Thyroid gland (tissue), 4 donors: ENCODE measurements at regions not wholly inside any gene's neighbourhood (a gene's known extent, or its start where the extent isn't known, plus 50 kb on each side); places are given as distances from the start of the nearest gene placed in this dataset.
A peak's percentile ranks its signal among the peaks of the same experiment; 100 is the strongest.

Experiments used
- DNase-seq, 2 donors: peaks; one replicate each; pipeline ENCODE4 v3.0.0-alpha.2; 2019
- H3K27ac ChIP-seq, 3 donors: fragments of 200-600 bp; sonication (generic); 1 replicate in 2 of 3; 2 replicates in 1 of 3; pipeline ENCODE4 v1.5.1; 2016 to 2019; ENCODE audit warnings: mild to moderate bottlenecking in 1 of 3, moderate library complexity in 1 of 3
- H3K27me3 ChIP-seq: fragments of 200-600 bp; sonication (generic); one replicate; pipeline ENCODE4 v1.5.1; 2019
- H3K36me3 ChIP-seq, 2 donors: fragments of 200-600 bp; sonication (generic); one replicate each; pipeline ENCODE4 v1.5.1; 2016 to 2019
- H3K4me1 ChIP-seq, 2 donors: fragments of 200-600 bp; sonication (generic); one replicate each; pipeline ENCODE4 v1.5.1; 2017 to 2019
- H3K4me3 ChIP-seq, 3 donors: fragments of 200-600 bp; sonication (generic); replicated peaks in 1 of 3; 1 replicate in 2 of 3; 2 replicates in 1 of 3; pipeline ENCODE4 v1.5.1; 2016; ENCODE audit warnings: mild to moderate bottlenecking in 1 of 3
- H3K9me3 ChIP-seq: fragments of 200-600 bp; sonication (generic); one replicate; pipeline ENCODE4 v1.5.1; 2017
- CTCF ChIP-seq, 6 experiments: fragments of 200-600 bp in 3 of 6; fragments of 450-650 bp in 3 of 6; sonication (generic) in 3 of 6; IDR thresholded peaks; one replicate each; pipeline ENCODE4 v1.5.1; 2016 to 2019; ENCODE audit warnings: antibody characterized with exemption in 6 of 6, mild to moderate bottlenecking in 2 of 6, inconsistent platforms in 1 of 6, moderate library complexity in 1 of 6
- POLR2A ChIP-seq, 2 donors: fragments of 450-650 bp; IDR thresholded peaks; one replicate each; pipeline ENCODE4 v1.6.1; 2017; ENCODE audit warnings: antibody characterized with exemption in 2 of 2, mild to moderate bottlenecking in 2 of 2, moderate library complexity in 1 of 2
- WGBS, 2 donors: methylation state at CpG; one replicate each; pipeline ENCODE4 v1.1.5; 2017; 5-methylcytosine and 5-hydroxymethylcytosine counted together
- intact Hi-C: fragments of 100-400 bp; cut with DNase I; formaldehyde crosslinking; loops from one replicate; pipeline ENCODE4 v1.15.1; 2023

DNA sequence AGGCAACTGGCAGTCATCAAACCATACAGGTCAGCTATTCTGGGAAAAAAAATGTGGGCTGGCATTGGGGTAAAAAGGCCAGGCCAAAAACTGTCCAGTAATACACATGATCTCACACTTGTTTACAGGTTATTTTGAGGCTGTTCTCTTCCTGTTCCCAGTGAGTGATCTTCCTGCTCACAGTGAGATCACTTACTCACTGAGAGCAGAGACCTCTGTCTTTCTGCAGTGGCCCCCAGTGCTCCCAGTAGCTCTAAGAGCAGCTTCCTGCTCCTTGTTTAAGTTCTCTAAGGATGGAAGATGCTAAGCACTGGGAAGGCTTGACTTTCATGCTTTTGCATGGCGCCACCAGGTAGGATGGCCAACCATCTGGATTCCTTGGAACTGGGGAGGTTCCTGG is 93.5 kb upstream of the KIAA1217 start:
- no peaks in the 10 kb centered on the region for H3K9me3 ChIP-seq
- H3K27me3 ChIP-seq: no peaks in the 10 kb centered on the region
- WGBS, 2 donors: 83% methylated on average over 1 of the region's 1 CpG; no CpG with 5 or more reads in 1 of the 2 donors
- TF ChIP-seq POLR2A (IDR thresholded peaks at IDR 0.05) (no peak), CTCF (IDR thresholded peaks at IDR 0.05) (no peak)
- intact Hi-C loops: no loop called here
- no peak for DNase-seq
- H3K27ac ChIP-seq: peak overlapping the region in 2 of 3 donors; percentile 48 to 62
- no peak overlapping the region for H3K4me3 ChIP-seq
- H3K36me3 ChIP-seq: no peaks in the 10 kb centered on the region
- peaks cover 10 to 13% of the 10 kb centered on the region in 2 donors for H3K4me1 ChIP-seq

DNA sequence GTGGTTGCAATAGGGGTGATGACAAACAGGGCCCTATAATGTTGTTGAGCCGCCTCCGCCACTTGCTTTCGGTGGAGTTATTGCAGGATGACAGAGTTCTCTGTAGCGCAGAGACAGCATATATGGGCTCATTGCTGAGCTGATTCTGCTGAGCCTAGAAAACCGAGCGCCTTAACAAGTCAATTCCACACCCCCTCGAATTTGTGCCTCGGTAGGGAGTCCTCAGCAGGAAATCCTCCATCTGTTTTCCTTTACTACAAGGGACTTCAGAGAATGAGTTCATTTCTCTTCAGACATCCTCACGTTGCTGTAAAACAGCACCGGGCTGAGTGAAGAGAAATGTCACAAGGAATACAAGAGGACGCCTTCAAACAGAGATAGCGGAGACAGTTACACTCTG is 90.7 kb upstream of the KIAA1217 start:
- WGBS, 2 donors: 52 to 54% methylated on average over 12 of the region's 12 CpGs

GRCh38 chr10:24119896-24120295 is 89.0 kb upstream of the KIAA1217 start:
- H3K4me1 ChIP-seq: peaks cover 10% of the 10 kb centered on the region in 2 donors
- TF ChIP-seq POLR2A (IDR thresholded peaks at IDR 0.05) (no peak), CTCF (IDR thresholded peaks at IDR 0.05) (no peak)
- H3K27me3 ChIP-seq: no peaks in the 10 kb centered on the region
- H3K27ac ChIP-seq: peak overlapping the region in 2 of 3 donors; percentile 27 to 63
- no peak overlapping the region for H3K4me3 ChIP-seq
- no peaks in the 10 kb centered on the region for H3K36me3 ChIP-seq
- H3K9me3 ChIP-seq: no peaks in the 10 kb centered on the region
- DNase-seq: no peak
- intact Hi-C loops: no loop called here
- WGBS, 2 donors: 77 to 87% methylated on average over 5 of the region's 5 CpGs

More for the DNA sequence above, 90.7 kb upstream of the KIAA1217 start:
- Histone ChIP-seq H3K4me1 (peaks cover 10 to 13% of the 10 kb centered on the region in 2 donors), H3K36me3 (no peaks in the 10 kb centered on the region), H3K9me3 (no peaks in the 10 kb centered on the region), H3K27me3 (no peaks in the 10 kb centered on the region), H3K4me3 (no peak overlapping the region), H3K27ac (peak overlapping the region in 2 of 3 donors; percentile 18 to 63)
- intact Hi-C loops: no loop called here
- TF ChIP-seq CTCF (IDR thresholded peaks at IDR 0.05) (no peak), POLR2A (IDR thresholded peaks at IDR 0.05) (no peak)
- no peak for DNase-seq

DNA sequence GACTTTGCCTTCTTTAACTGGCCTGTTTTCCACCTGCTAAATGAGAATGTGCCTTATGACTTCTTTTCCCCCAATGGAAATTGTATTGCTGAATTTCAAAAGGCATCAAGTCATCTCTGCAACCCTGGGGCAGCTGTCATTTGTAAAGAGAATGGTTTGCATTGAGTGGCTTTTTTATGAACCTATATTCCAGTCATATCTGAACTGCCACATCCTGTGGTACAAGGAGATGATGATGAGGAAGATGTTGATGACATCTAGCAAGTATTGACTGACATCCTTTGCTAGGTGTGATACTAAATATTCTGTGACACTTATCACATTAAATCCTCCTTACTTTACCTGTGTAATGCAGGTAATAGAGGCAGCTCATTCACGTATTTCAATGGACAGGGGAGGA is 88.3 kb upstream of the KIAA1217 start:
- no peaks in the 10 kb centered on the region for H3K9me3 ChIP-seq
- peak overlapping the region in 1 of 3 donors; percentile 27 for H3K27ac ChIP-seq
- intact Hi-C loops: no loop called here
- WGBS, 2 donors: 93 to 94% methylated on average over 1 of the region's 1 CpG
- no peak overlapping the region for H3K4me3 ChIP-seq
- peaks cover 3 to 10% of the 10 kb centered on the region in 2 donors for H3K4me1 ChIP-seq
- no peak for TF ChIP-seq POLR2A (IDR thresholded peaks at IDR 0.05)
- no peaks in the 10 kb centered on the region for H3K36me3 ChIP-seq
- no peak for DNase-seq
- no peaks in the 10 kb centered on the region for H3K27me3 ChIP-seq

DNA sequence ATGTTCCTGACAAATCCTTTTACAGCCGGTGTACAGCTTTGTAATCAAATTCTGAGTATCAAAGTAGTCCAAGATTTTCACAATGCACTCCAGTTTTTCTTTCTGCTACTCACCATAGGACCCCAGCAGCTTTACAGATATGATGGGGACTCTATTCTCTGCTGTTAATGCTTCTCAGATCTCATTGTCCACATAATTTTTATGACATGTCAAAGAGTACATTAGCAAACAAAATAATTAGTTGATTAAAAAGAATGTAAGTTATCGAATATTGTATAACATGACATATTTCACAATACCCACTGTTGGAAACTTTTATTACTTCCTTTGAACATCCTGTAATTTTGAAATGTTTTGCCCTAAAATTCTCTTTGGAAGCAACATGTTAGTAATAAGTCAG is 81.4 kb upstream of the KIAA1217 start:
- 45 to 61% methylated on average over 2 of the region's 2 CpGs for WGBS, 2 donors
- no peak for DNase-seq
- Histone ChIP-seq H3K9me3 (no peaks in the 10 kb centered on the region), H3K27me3 (no peaks in the 10 kb centered on the region), H3K4me1 (peaks cover 25 to 34% of the 10 kb centered on the region in 2 donors), H3K4me3 (no peak overlapping the region), H3K27ac (peak overlapping the region in 2 of 3 donors; percentile 68 to 77), H3K36me3 (no peaks in the 10 kb centered on the region)
- intact Hi-C loops: no loop called here
- TF ChIP-seq CTCF (IDR thresholded peaks at IDR 0.05) (no peak), POLR2A (IDR thresholded peaks at IDR 0.05) (no peak)
